GOT3 (cell line): ENCODE measurements at regions not wholly inside any gene's neighbourhood (a gene's known extent, or its start where the extent isn't known, plus 50 kb on each side); places are given as distances from the start of the nearest gene placed in this dataset.
"Not testable (repeated sequence)": the region's sequence is repeated elsewhere in the genome, so short reads cannot be mapped to it uniquely, and the experiment has no call there.

Experiments
- DNase-seq: peaks from one replicate; lab custom pipeline; 2025; ENCODE audit warnings: mixed read lengths; lab: John Stamatoyannopoulos, UW

GRCh38 chr7:17396692-17397091 lies 98.2 kb downstream of the AHR start:
- no peak for DNase-seq

GRCh38 chr7:17401791-17402627 lies 103.6 kb downstream of the AHR start:
- no peak for DNase-seq

GRCh38 chr7:17402628-17403278 lies 104.3 kb downstream of the AHR start:
- DNase-seq = no peak

- no peak for DNase-seq
These were observed 105.6 kb downstream of the AHR start for GRCh38 chr7:17404006-17404405.

GRCh38 chr7:17405786-17406185 lies 107.3 kb downstream of the AHR start:
- DNase-seq = no peak

- DNase-seq = no peak
These were observed 108.3 kb downstream of the AHR start for GRCh38 chr7:17406738-17407137.

GRCh38 chr7:17407229-17407628 lies 108.8 kb downstream of the AHR start:
- no peak for DNase-seq

GRCh38 chr7:17408245-17408903 lies 109.9 kb downstream of the AHR start:
- peak; percentile 6 for DNase-seq

GRCh38 chr7:17408904-17409290 lies 110.4 kb downstream of the AHR start:
- no peak for DNase-seq

GRCh38 chr7:17411922-17412321 lies 113.5 kb downstream of the AHR start:
- DNase-seq = no peak

GRCh38 chr7:17412883-17413282 lies 114.4 kb downstream of the AHR start:
- no peak for DNase-seq

- no peak for DNase-seq
These were observed 117.5 kb downstream of the AHR start for GRCh38 chr7:17415955-17416354.

- not testable (repeated sequence) for DNase-seq
These were observed 122.0 kb downstream of the AHR start for GRCh38 chr7:17420308-17421015.

- DNase-seq = no peak
These were observed 123.5 kb downstream of the AHR start for GRCh38 chr7:17421941-17422340.

- DNase-seq = no peak
These were observed 124.5 kb downstream of the AHR start for GRCh38 chr7:17422966-17423365.

GRCh38 chr7:17427924-17428323 lies 129.5 kb downstream of the AHR start:
- no peak for DNase-seq

- DNase-seq = no peak
These were observed 131.1 kb downstream of the AHR start for GRCh38 chr7:17429579-17429978.

- no peak for DNase-seq
These were observed 134.3 kb downstream of the AHR start for GRCh38 chr7:17432793-17433192.

- DNase-seq = no peak
These were observed 135.7 kb downstream of the AHR start for GRCh38 chr7:17434191-17434590.

- no peak for DNase-seq
These were observed 136.6 kb downstream of the AHR start for GRCh38 chr7:17434841-17435692.

GRCh38 chr7:17436126-17436525 lies 137.7 kb downstream of the AHR start:
- no peak for DNase-seq
